ENCODE measurements at regions not wholly inside any gene's neighbourhood (a gene's known extent, or its start where the extent isn't known, plus 50 kb on each side); places are given as distances from the start of the nearest gene placed in this dataset.

GRCh38 chr11:110766316-110766715 is 54.1 kb upstream of the ARHGAP20 start:
- 7 to 34% (median 16%) methylated on average over 1 of the region's 1 CpG for WGBS, 5 donors
- DNase-seq = no peak
- intact Hi-C loops (cut with DNase I; ENCODE audit: low total_unique reads) = no loop called here
- no peak for TF ChIP-seq POLR2A (IDR thresholded peaks at IDR 0.05)
- no peak for TF ChIP-seq CTCF (IDR thresholded peaks at IDR 0.05 in 8 of 11, conservative IDR thresholded peaks at IDR 0.05 in 3 of 11)
- TF ChIP-seq POLR2AphosphoS5 (IDR thresholded peaks at IDR 0.05) = no peak
- Histone ChIP-seq H3K4me3 (no peak overlapping the region), H3K4me1 (peaks cover 0 to 3% (median 0%) of the 10 kb centered on the region in 6 donors), H3K27ac (no peak overlapping the region), H3K9me3 (no peaks in the 10 kb centered on the region), H3K36me3 (no peaks in the 10 kb centered on the region), H3K27me3 (replicated peaks in 1 of 7) (no peaks in the 10 kb centered on the region)

- no peaks in the 10 kb centered on the region for H3K27me3 ChIP-seq (replicated peaks in 1 of 7)
- H3K27ac ChIP-seq = no peak overlapping the region
- H3K4me3 ChIP-seq = no peak overlapping the region
- DNase-seq = no peak
- intact Hi-C loops (cut with DNase I; ENCODE audit: low total_unique reads) = no loop called here
- H3K4me1 ChIP-seq = peaks cover 0 to 3% (median 0%) of the 10 kb centered on the region in 6 donors
- no peak for TF ChIP-seq CTCF (IDR thresholded peaks at IDR 0.05 in 8 of 11, conservative IDR thresholded peaks at IDR 0.05 in 3 of 11)
- no peak for TF ChIP-seq POLR2AphosphoS5 (IDR thresholded peaks at IDR 0.05)
- no peak for TF ChIP-seq POLR2A (IDR thresholded peaks at IDR 0.05)
- no peaks in the 10 kb centered on the region for H3K9me3 ChIP-seq
- no peaks in the 10 kb centered on the region for H3K36me3 ChIP-seq
- WGBS, 5 donors = 92 to 100% (median 98%) methylated on average over 1 of the region's 1 CpG
Observed at GRCh38 chr11:110764485-110764884, 52.2 kb upstream of the ARHGAP20 start.

GRCh38 chr11:110763249-110764011 is 51.2 kb upstream of the ARHGAP20 start:
- TF ChIP-seq CTCF (IDR thresholded peaks at IDR 0.05 in 8 of 11, conservative IDR thresholded peaks at IDR 0.05 in 3 of 11) (no peak), POLR2AphosphoS5 (IDR thresholded peaks at IDR 0.05) (no peak), POLR2A (IDR thresholded peaks at IDR 0.05) (no peak)
- WGBS, 5 donors = 55 to 79% (median 69%) methylated on average over 2 of the region's 2 CpGs
- H3K27ac ChIP-seq = no peak overlapping the region

GRCh38 chr11:110762590-110762989 is 50.4 kb upstream of the ARHGAP20 start:
- intact Hi-C loops (cut with DNase I; ENCODE audit: low total_unique reads) = no loop called here
- Histone ChIP-seq H3K4me3 (no peak overlapping the region), H3K4me1 (peaks cover 0 to 3% (median 0%) of the 10 kb centered on the region in 6 donors), H3K9me3 (no peaks in the 10 kb centered on the region), H3K27ac (no peak overlapping the region), H3K27me3 (replicated peaks in 1 of 7) (no peaks in the 10 kb centered on the region), H3K36me3 (no peaks in the 10 kb centered on the region)
- 56 to 78% (median 69%) methylated on average over 2 of the region's 2 CpGs for WGBS, 5 donors
- TF ChIP-seq POLR2AphosphoS5 (IDR thresholded peaks at IDR 0.05) (no peak), CTCF (IDR thresholded peaks at IDR 0.05 in 8 of 11, conservative IDR thresholded peaks at IDR 0.05 in 3 of 11) (no peak), POLR2A (IDR thresholded peaks at IDR 0.05) (no peak)
- no peak for DNase-seq

More at GRCh38 chr11:110763249-110764011, 51.2 kb upstream of the ARHGAP20 start:
- no peak for DNase-seq
- H3K9me3 ChIP-seq = no peaks in the 10 kb centered on the region
- intact Hi-C loops (cut with DNase I; ENCODE audit: low total_unique reads) = no loop called here
- no peaks in the 10 kb centered on the region for H3K27me3 ChIP-seq (replicated peaks in 1 of 7)
- no peak overlapping the region for H3K4me3 ChIP-seq
- no peaks in the 10 kb centered on the region for H3K36me3 ChIP-seq
- H3K4me1 ChIP-seq = peaks cover 0 to 3% (median 0%) of the 10 kb centered on the region in 6 donors

Data from spleen (tissue), 11 donors.